ENCODE measurements at regions not wholly inside any gene's neighbourhood (a gene's known extent, or its start where the extent isn't known, plus 50 kb on each side); places are given as distances from the start of the nearest gene placed in this dataset.

- TF ChIP-seq AHR (CRISPR knock-in tag; IDR thresholded peaks at IDR 0.05), result no peak
- no peak for TF ChIP-seq ARID3A (IDR thresholded peaks at IDR 0.05; ENCODE audit: low read depth, low read length)
- no peak for TF ChIP-seq ZNF850 (CRISPR knock-in tag; conservative IDR thresholded peaks at IDR 0.05)
- no peak for TF ChIP-seq HNRNPK (IDR thresholded peaks at IDR 0.05; ENCODE audit: low read depth, low read length, poor library complexity, severe bottlenecking)
- TF ChIP-seq BCL3 (CRISPR knock-in tag; IDR thresholded peaks at IDR 0.05), result no peak
- TF ChIP-seq ZNF30 (CRISPR knock-in tag; IDR thresholded peaks at IDR 0.05), result 0 out of 2 replicates have a peak, but pooled peaks have one; percentile 46
Measured at GRCh38 chr14:101239065-101239464, 322.2 kb upstream of the DIO3 start (continued).

GRCh38 chr14:101241147-101241546, 320.1 kb upstream of the DIO3 start:
- Histone ChIP-seq H2AFZ (ENCODE audit: low read length) (no peak overlapping the region), H3K4me2 (ENCODE audit: low read depth, low read length) (no peak overlapping the region), H3K4me1 (ENCODE audit: insufficient read depth, low read length) (peaks cover 43% of the 10 kb centered on the region), H3K27me3 (ENCODE audit: control insufficient read depth in 1 of 2, insufficient read depth in 2 of 2, low read length in 2 of 2) (peaks cover 3 to 6% of the 10 kb centered on the region in 2 experiments; a peak in 4 of 5 replicates), H3K4me3 (replicated peaks in 1 of 3; ENCODE audit: insufficient read depth in 1 of 3, low read depth in 2 of 3, low read length in 3 of 3) (no peak overlapping the region), H3K9me3 (ENCODE audit: low read length) (no peaks in the 10 kb centered on the region), H4K20me1 (ENCODE audit: insufficient read depth, low read length) (no peaks in the 10 kb centered on the region), H3K27ac (ENCODE audit: extremely low read length, insufficient read depth, low read length) (no peak overlapping the region), H3K79me2 (ENCODE audit: insufficient read depth, low read length) (no peaks in the 10 kb centered on the region), H3K36me3 (replicated peaks in 1 of 2; ENCODE audit: control insufficient read depth in 1 of 2, insufficient read depth in 2 of 2, low read length in 2 of 2) (no peaks in the 10 kb centered on the region), H3K9ac (ENCODE audit: insufficient read depth, low read depth, low read length) (no peak overlapping the region)
- DNase-seq (ENCODE audit: low spot score), result no peak
- in situ Hi-C loops (cut with HindIII; ENCODE audit: extremely low pct_ligation_motif_present, low pct_unique_long_range_greater_than_20kb), result no loop called here
- intact Hi-C loops (cut with micrococcal nuclease; ENCODE audit: unreplicated experiment), result no loop called here
- BruUV-seq (replicated peaks), result no TSS peak
- no peak for FAIRE-seq
- ChIA-PET CTCF (ENCODE audit: low intra/inter-chr PET ratio, low total read pairs) (no interaction called here), POLR2A (interaction anchor here (6.5 kb wide), 1 partner anchor 47 kb away, joined by 76 read pairs; no protein-coding TSS in a partner anchor)
- peak in 1 of 2 experiments; percentile 46; a peak in 1 of 4 replicates for TF ChIP-seq ATF4 (CRISPR knock-in tag; IDR thresholded peaks at IDR 0.05)
- 0 out of 2 replicates have a peak, but pooled peaks have one; percentile 31 for TF ChIP-seq ATF7 (IDR thresholded peaks at IDR 0.05)
- TF ChIP-seq ATF7 (CRISPR knock-in tag; IDR thresholded peaks at IDR 0.05), result no peak
- peak; percentile 38; the same call in 1 of the 2 replicates for TF ChIP-seq CEBPB (IDR thresholded peaks at IDR 0.05; ENCODE audit: borderline replicate concordance, low read depth, low read length)
- no peak for TF ChIP-seq ZNF781 (CRISPR knock-in tag; IDR thresholded peaks at IDR 0.05; ENCODE audit: borderline replicate concordance, not compliant biosample characterization)
- 49% methylated on average over 2 of the region's 2 CpGs for WGBS (ENCODE audit: low lambda C conversion rate)
- no peak for ATAC-seq
